ENCODE measurements at regions not wholly inside any gene's neighbourhood (a gene's known extent, or its start where the extent isn't known, plus 50 kb on each side); places are given as distances from the start of the nearest gene placed in this dataset.

GRCh38 chr4:171203425-171203824 lies 609.8 kb upstream of the GALNTL6 start:
- 40% methylated on average over 1 of the region's 2 CpGs for WGBS (ENCODE audit: insufficient coverage)
- H3K36me3 ChIP-seq (ENCODE audit: control insufficient read depth in 2 of 2, extremely low read depth in 1 of 2, insufficient read depth in 1 of 2, low read length in 1 of 2): no peaks in the 10 kb centered on the region
- no peaks in the 10 kb centered on the region for H3K4me1 ChIP-seq (ENCODE audit: control insufficient read depth in 1 of 2, extremely low read depth in 1 of 2, insufficient read depth in 2 of 2, low read length in 2 of 2)
- no peak overlapping the region for H3K4me3 ChIP-seq (ENCODE audit: control insufficient read depth in 1 of 2, extremely low read depth in 1 of 2, low read length in 1 of 2)
- H3K4me1 Mint-ChIP-seq: no peaks in the 10 kb centered on the region
- H3K27ac Mint-ChIP-seq: no peak overlapping the region
- DNase-seq (no peak), ATAC-seq (replicated peaks in 1 of 4) (no peak)
- H3K36me3 Mint-ChIP-seq: no peaks in the 10 kb centered on the region
- H3K27me3 ChIP-seq (replicated peaks in 1 of 2; ENCODE audit: control insufficient read depth in 2 of 2, extremely low read depth in 1 of 2, insufficient read depth in 2 of 2, low read length in 1 of 2): no peaks in the 10 kb centered on the region
- ChIA-PET POLR2A (no interaction called here), CTCF (no interaction called here)
- H3K4me3 Mint-ChIP-seq: no peak overlapping the region
- no peaks in the 10 kb centered on the region for H3K9me3 ChIP-seq
- no peak overlapping the region for H3K27ac ChIP-seq (ENCODE audit: low read length)
- no peaks in the 10 kb centered on the region for H3K27me3 Mint-ChIP-seq
- peaks cover 9 to 29% (median 9%) of the 10 kb centered on the region in 3 donors for H3K9me3 Mint-ChIP-seq

- ATAC-seq (replicated peaks in 1 of 4): no peak
- H3K27me3 ChIP-seq (replicated peaks in 1 of 2; ENCODE audit: control insufficient read depth in 2 of 2, extremely low read depth in 1 of 2, insufficient read depth in 2 of 2, low read length in 1 of 2): no peaks in the 10 kb centered on the region
- no peaks in the 10 kb centered on the region for H3K9me3 ChIP-seq
- no peaks in the 10 kb centered on the region for H3K36me3 ChIP-seq (ENCODE audit: control insufficient read depth in 2 of 2, extremely low read depth in 1 of 2, insufficient read depth in 1 of 2, low read length in 1 of 2)
- Mint-ChIP-seq H3K36me3 (no peaks in the 10 kb centered on the region), H3K9me3 (peaks cover 9 to 30% (median 9%) of the 10 kb centered on the region in 3 donors), H3K4me1 (no peaks in the 10 kb centered on the region), H3K27me3 (no peaks in the 10 kb centered on the region), H3K27ac (no peak overlapping the region), H3K4me3 (no peak overlapping the region)
- no peaks in the 10 kb centered on the region for H3K4me1 ChIP-seq (ENCODE audit: control insufficient read depth in 1 of 2, extremely low read depth in 1 of 2, insufficient read depth in 2 of 2, low read length in 2 of 2)
- POLR2A ChIA-PET: no interaction called here
- CTCF ChIA-PET: no interaction called here
- DNase-seq: no peak
- WGBS (ENCODE audit: insufficient coverage): 100% methylated on average over 2 of the region's 4 CpGs
- H3K27ac ChIP-seq (ENCODE audit: low read length): no peak overlapping the region
- no peak overlapping the region for H3K4me3 ChIP-seq (ENCODE audit: control insufficient read depth in 1 of 2, extremely low read depth in 1 of 2, low read length in 1 of 2)
These were observed 610.3 kb upstream of the GALNTL6 start for GRCh38 chr4:171202908-171203307.

- Mint-ChIP-seq H3K4me1 (no peaks in the 10 kb centered on the region), H3K27ac (no peak overlapping the region), H3K4me3 (no peak overlapping the region), H3K9me3 (peaks cover 10 to 15% (median 13%) of the 10 kb centered on the region in 3 donors), H3K36me3 (no peaks in the 10 kb centered on the region), H3K27me3 (no peaks in the 10 kb centered on the region)
- no peaks in the 10 kb centered on the region for H3K9me3 ChIP-seq
- DNase-seq (no peak), ATAC-seq (replicated peaks in 1 of 4) (no peak)
- POLR2A ChIA-PET: no interaction called here
- no peaks in the 10 kb centered on the region for H3K4me1 ChIP-seq (ENCODE audit: control insufficient read depth in 1 of 2, extremely low read depth in 1 of 2, insufficient read depth in 2 of 2, low read length in 2 of 2)
- H3K36me3 ChIP-seq (ENCODE audit: control insufficient read depth in 2 of 2, extremely low read depth in 1 of 2, insufficient read depth in 1 of 2, low read length in 1 of 2): no peaks in the 10 kb centered on the region
- CTCF ChIA-PET: no interaction called here
- H3K4me3 ChIP-seq (ENCODE audit: control insufficient read depth in 1 of 2, extremely low read depth in 1 of 2, low read length in 1 of 2): no peak overlapping the region
- H3K27ac ChIP-seq (ENCODE audit: low read length): no peak overlapping the region
- no peaks in the 10 kb centered on the region for H3K27me3 ChIP-seq (replicated peaks in 1 of 2; ENCODE audit: control insufficient read depth in 2 of 2, extremely low read depth in 1 of 2, insufficient read depth in 2 of 2, low read length in 1 of 2)
- no CpG with 5 or more reads among the region's 2 CpGs for WGBS (ENCODE audit: insufficient coverage)
These were observed 626.5 kb upstream of the GALNTL6 start for GRCh38 chr4:171186700-171187099.

- no peak for ATAC-seq (replicated peaks in 1 of 4)
- H3K4me3 Mint-ChIP-seq: no peak overlapping the region
- WGBS (ENCODE audit: insufficient coverage): no CpG with 5 or more reads among the region's 1 CpG
These were observed 632.1 kb upstream of the GALNTL6 start for GRCh38 chr4:171181090-171181489.

GRCh38 chr4:171170671-171171070 lies 642.5 kb upstream of the GALNTL6 start:
- DNase-seq (no peak), ATAC-seq (replicated peaks in 1 of 4) (no peak)
- H3K27ac ChIP-seq (ENCODE audit: low read length): no peak overlapping the region
- no peak overlapping the region for H3K27ac Mint-ChIP-seq
- no peaks in the 10 kb centered on the region for H3K4me1 ChIP-seq (ENCODE audit: control insufficient read depth in 1 of 2, extremely low read depth in 1 of 2, insufficient read depth in 2 of 2, low read length in 2 of 2)
- no peaks in the 10 kb centered on the region for H3K4me1 Mint-ChIP-seq
- no peak overlapping the region for H3K4me3 Mint-ChIP-seq
- no peaks in the 10 kb centered on the region for H3K27me3 ChIP-seq (replicated peaks in 1 of 2; ENCODE audit: control insufficient read depth in 2 of 2, extremely low read depth in 1 of 2, insufficient read depth in 2 of 2, low read length in 1 of 2)
- H3K36me3 ChIP-seq (ENCODE audit: control insufficient read depth in 2 of 2, extremely low read depth in 1 of 2, insufficient read depth in 1 of 2, low read length in 1 of 2): no peaks in the 10 kb centered on the region
- H3K4me3 ChIP-seq (ENCODE audit: control insufficient read depth in 1 of 2, extremely low read depth in 1 of 2, low read length in 1 of 2): no peak overlapping the region
- no peaks in the 10 kb centered on the region for H3K9me3 ChIP-seq
- no peaks in the 10 kb centered on the region for H3K27me3 Mint-ChIP-seq
- H3K36me3 Mint-ChIP-seq: no peaks in the 10 kb centered on the region
- H3K9me3 Mint-ChIP-seq: peaks cover 8 to 29% (median 24%) of the 10 kb centered on the region in 3 donors
- ChIA-PET POLR2A (no interaction called here), CTCF (no interaction called here)

More at GRCh38 chr4:171181090-171181489, 632.1 kb upstream of the GALNTL6 start:
- no peak overlapping the region for H3K4me3 ChIP-seq (ENCODE audit: control insufficient read depth in 1 of 2, extremely low read depth in 1 of 2, low read length in 1 of 2)
- no peaks in the 10 kb centered on the region for H3K36me3 Mint-ChIP-seq
- ChIA-PET CTCF (no interaction called here), POLR2A (no interaction called here)
- H3K27me3 Mint-ChIP-seq: no peaks in the 10 kb centered on the region
- no peak overlapping the region for H3K27ac Mint-ChIP-seq
- no peaks in the 10 kb centered on the region for H3K4me1 ChIP-seq (ENCODE audit: control insufficient read depth in 1 of 2, extremely low read depth in 1 of 2, insufficient read depth in 2 of 2, low read length in 2 of 2)
- no peak for DNase-seq
- H3K9me3 ChIP-seq: no peaks in the 10 kb centered on the region
- no peaks in the 10 kb centered on the region for H3K36me3 ChIP-seq (ENCODE audit: control insufficient read depth in 2 of 2, extremely low read depth in 1 of 2, insufficient read depth in 1 of 2, low read length in 1 of 2)
- H3K4me1 Mint-ChIP-seq: no peaks in the 10 kb centered on the region
- H3K9me3 Mint-ChIP-seq: peaks cover 3 to 9% (median 6%) of the 10 kb centered on the region in 3 donors
- no peaks in the 10 kb centered on the region for H3K27me3 ChIP-seq (replicated peaks in 1 of 2; ENCODE audit: control insufficient read depth in 2 of 2, extremely low read depth in 1 of 2, insufficient read depth in 2 of 2, low read length in 1 of 2)
- H3K27ac ChIP-seq (ENCODE audit: low read length): no peak overlapping the region

GRCh38 chr4:171169396-171169795 lies 643.8 kb upstream of the GALNTL6 start:
- no peaks in the 10 kb centered on the region for H3K4me1 ChIP-seq (ENCODE audit: control insufficient read depth in 1 of 2, extremely low read depth in 1 of 2, insufficient read depth in 2 of 2, low read length in 2 of 2)
- Mint-ChIP-seq H3K9me3 (peaks cover 5 to 29% (median 29%) of the 10 kb centered on the region in 3 donors), H3K27me3 (no peaks in the 10 kb centered on the region), H3K4me3 (no peak overlapping the region), H3K4me1 (no peaks in the 10 kb centered on the region), H3K36me3 (no peaks in the 10 kb centered on the region), H3K27ac (no peak overlapping the region)
- no peaks in the 10 kb centered on the region for H3K27me3 ChIP-seq (replicated peaks in 1 of 2; ENCODE audit: control insufficient read depth in 2 of 2, extremely low read depth in 1 of 2, insufficient read depth in 2 of 2, low read length in 1 of 2)
- H3K27ac ChIP-seq (ENCODE audit: low read length): no peak overlapping the region
- H3K9me3 ChIP-seq: no peaks in the 10 kb centered on the region
- ATAC-seq (replicated peaks in 1 of 4) (no peak), DNase-seq (no peak)
- ChIA-PET CTCF (no interaction called here), POLR2A (no interaction called here)
- 100% methylated on average over 2 of the region's 4 CpGs for WGBS (ENCODE audit: insufficient coverage)
- H3K4me3 ChIP-seq (ENCODE audit: control insufficient read depth in 1 of 2, extremely low read depth in 1 of 2, low read length in 1 of 2): no peak overlapping the region
- H3K36me3 ChIP-seq (ENCODE audit: control insufficient read depth in 2 of 2, extremely low read depth in 1 of 2, insufficient read depth in 1 of 2, low read length in 1 of 2): no peaks in the 10 kb centered on the region

- H3K4me1 ChIP-seq (ENCODE audit: control insufficient read depth in 1 of 2, extremely low read depth in 1 of 2, insufficient read depth in 2 of 2, low read length in 2 of 2): no peaks in the 10 kb centered on the region
- ChIA-PET POLR2A (no interaction called here), CTCF (no interaction called here)
- Mint-ChIP-seq H3K4me3 (no peak overlapping the region), H3K4me1 (no peaks in the 10 kb centered on the region), H3K9me3 (peaks cover 6 to 7% (median 7%) of the 10 kb centered on the region in 3 donors), H3K27ac (no peak overlapping the region), H3K36me3 (no peaks in the 10 kb centered on the region), H3K27me3 (no peaks in the 10 kb centered on the region)
- H3K4me3 ChIP-seq (ENCODE audit: control insufficient read depth in 1 of 2, extremely low read depth in 1 of 2, low read length in 1 of 2): no peak overlapping the region
- H3K27ac ChIP-seq (ENCODE audit: low read length): no peak overlapping the region
- no peaks in the 10 kb centered on the region for H3K27me3 ChIP-seq (replicated peaks in 1 of 2; ENCODE audit: control insufficient read depth in 2 of 2, extremely low read depth in 1 of 2, insufficient read depth in 2 of 2, low read length in 1 of 2)
- WGBS (ENCODE audit: insufficient coverage): no CpG with 5 or more reads among the region's 3 CpGs
- DNase-seq (no peak), ATAC-seq (replicated peaks in 1 of 4) (no peak)
- no peaks in the 10 kb centered on the region for H3K36me3 ChIP-seq (ENCODE audit: control insufficient read depth in 2 of 2, extremely low read depth in 1 of 2, insufficient read depth in 1 of 2, low read length in 1 of 2)
- no peaks in the 10 kb centered on the region for H3K9me3 ChIP-seq
These were observed 650.7 kb upstream of the GALNTL6 start for GRCh38 chr4:171162478-171162877.

All from T-cell (primary cell).